ENCODE measurements at regions not wholly inside any gene's neighbourhood (a gene's known extent, or its start where the extent isn't known, plus 50 kb on each side); places are given as distances from the start of the nearest gene placed in this dataset.

GRCh38 chrX:99909946-99910345 lies 500.1 kb downstream of the PCDH19 start:
- no peak overlapping the region for H3K18ac ChIP-seq (ENCODE audit: insufficient read length, low read depth, low read length)
- no peaks in the 10 kb centered on the region for H3K4me1 ChIP-seq (ENCODE audit: insufficient read depth, low read length)
- no peak overlapping the region for H2BK5ac ChIP-seq (ENCODE audit: insufficient read length, low read length)
- no peak overlapping the region for H3K4me3 Mint-ChIP-seq
- H2AFZ ChIP-seq (ENCODE audit: low read length) = no peak overlapping the region
- no peak overlapping the region for H2BK20ac ChIP-seq (ENCODE audit: low read depth, low read length, poor library complexity, severe bottlenecking)
- no peak overlapping the region for H3T11ph ChIP-seq (ENCODE audit: low read length)
- no peak overlapping the region for H3K56ac ChIP-seq (ENCODE audit: insufficient read length, low read depth, low read length)
- H3K23ac ChIP-seq (ENCODE audit: insufficient read length, low read depth, low read length) = no peak overlapping the region
- 0 out of 4 replicates have a peak, but pooled peaks cover 0 to 2% of the 10 kb centered on the region in 2 experiments for H3K4me1 Mint-ChIP-seq
- H3K27ac ChIP-seq (ENCODE audit: insufficient read length, low read depth, low read length) = no peak overlapping the region
- no peak overlapping the region for H3K27ac Mint-ChIP-seq
- no CpG with 5 or more reads among the region's 1 CpG for WGBS (ENCODE audit: extremely low coverage, insufficient read length, low lambda C conversion rate)
- no peaks in the 10 kb centered on the region for H3K79me2 ChIP-seq (ENCODE audit: insufficient read depth, low read length)
- H3K4me2 ChIP-seq (ENCODE audit: insufficient read depth, insufficient read length, low read length) = no peak overlapping the region
- no peak overlapping the region for H4K91ac ChIP-seq (ENCODE audit: insufficient read length, low read depth, low read length)
- no peak overlapping the region for H2BK12ac ChIP-seq (ENCODE audit: insufficient read length, low read depth, low read length)
- H2BK120ac ChIP-seq (ENCODE audit: low read depth, low read length, poor library complexity, severe bottlenecking) = no peak overlapping the region
- no peaks in the 10 kb centered on the region for H3K9me3 ChIP-seq (ENCODE audit: control insufficient read depth, low read depth, low read length)
- H4K8ac ChIP-seq (replicated peaks; ENCODE audit: insufficient read length, low read depth, low read length) = no peak overlapping the region
- no peak overlapping the region for H3K9ac ChIP-seq (ENCODE audit: extremely low read depth, insufficient read length, low read length)
- H3K27me3 Mint-ChIP-seq (ENCODE audit: low read depth) = no peaks in the 10 kb centered on the region
- no peaks in the 10 kb centered on the region for H3K27me3 ChIP-seq (ENCODE audit: insufficient read depth, low read length)
- no peak overlapping the region for H3K14ac ChIP-seq (ENCODE audit: insufficient read depth, low read length)
- H3K9me3 Mint-ChIP-seq = no peaks in the 10 kb centered on the region
- H4K5ac ChIP-seq (ENCODE audit: insufficient read length, low read depth, low read length) = no peak overlapping the region
- H2AK5ac ChIP-seq (ENCODE audit: insufficient read length, low read length) = no peak overlapping the region
- H3K36me3 Mint-ChIP-seq (ENCODE audit: insufficient read depth in 1 of 3, low read depth in 3 of 3) = no peaks in the 10 kb centered on the region
- H2BK15ac ChIP-seq (ENCODE audit: low read depth, low read length) = no peak overlapping the region
- no peaks in the 10 kb centered on the region for H3K79me1 ChIP-seq (ENCODE audit: insufficient read depth, low read depth, low read length, poor library complexity, severe bottlenecking)
- no peak for DNase-seq
- no peaks in the 10 kb centered on the region for H3K23me2 ChIP-seq (ENCODE audit: insufficient read length, low read depth, low read length, poor library complexity, severe bottlenecking)
- no peak overlapping the region for H3K4ac ChIP-seq (ENCODE audit: low read depth, low read length)
- H4K20me1 ChIP-seq (ENCODE audit: control insufficient read depth, insufficient read depth, insufficient read length) = no peaks in the 10 kb centered on the region
- TF ChIP-seq CTCF (conservative IDR thresholded peaks at IDR 0.05) = no peak

Measured in H9 (cell line).